ENCODE measurements at regions not wholly inside any gene's neighbourhood (a gene's known extent, or its start where the extent isn't known, plus 50 kb on each side); places are given as distances from the start of the nearest gene placed in this dataset.

GRCh38 chr9:25421560-25421959 is 256.7 kb downstream of the TUSC1 start:
- no peaks in the 10 kb centered on the region for H3K27me3 ChIP-seq (ENCODE audit: control insufficient read depth, insufficient read depth, low read length)
- peaks cover 1% of the 10 kb centered on the region for H3K9me3 ChIP-seq (ENCODE audit: control insufficient read depth, insufficient read depth, low read length)
- no peak for DNase-seq (ENCODE audit: low read depth in 4 of 6, low spot score in 6 of 6)
- no peak overlapping the region for H3K27ac ChIP-seq (ENCODE audit: low read depth, low read length)
- no peaks in the 10 kb centered on the region for H3K36me3 ChIP-seq (ENCODE audit: control insufficient read depth, insufficient read depth, low read length)
- no CpG with 5 or more reads among the region's 1 CpG for WGBS (ENCODE audit: insufficient coverage)
- no peak overlapping the region for H3K4me3 ChIP-seq (ENCODE audit: low read depth, low read length)
- H3K4me1 ChIP-seq (ENCODE audit: control insufficient read depth, insufficient read depth, low read length): no peaks in the 10 kb centered on the region

- Histone ChIP-seq H3K27ac (ENCODE audit: low read depth, low read length) (no peak overlapping the region), H3K4me1 (ENCODE audit: control insufficient read depth, insufficient read depth, low read length) (no peaks in the 10 kb centered on the region), H3K27me3 (ENCODE audit: control insufficient read depth, insufficient read depth, low read length) (no peaks in the 10 kb centered on the region), H3K9me3 (ENCODE audit: control insufficient read depth, insufficient read depth, low read length) (no peaks in the 10 kb centered on the region), H3K4me3 (ENCODE audit: low read depth, low read length) (no peak overlapping the region), H3K36me3 (ENCODE audit: control insufficient read depth, insufficient read depth, low read length) (no peaks in the 10 kb centered on the region)
- no peak for DNase-seq (ENCODE audit: low read depth in 4 of 6, low spot score in 6 of 6)
Observed at GRCh38 chr9:25418974-25419373, 259.3 kb downstream of the TUSC1 start.

GRCh38 chr9:25415718-25416117 is 262.5 kb downstream of the TUSC1 start:
- peak in 2 of 6 donors; percentile 33 to 63 for DNase-seq (ENCODE audit: low read depth in 4 of 6, low spot score in 6 of 6)
- no peaks in the 10 kb centered on the region for H3K27me3 ChIP-seq (ENCODE audit: control insufficient read depth, insufficient read depth, low read length)
- no peak overlapping the region for H3K27ac ChIP-seq (ENCODE audit: low read depth, low read length)
- H3K36me3 ChIP-seq (ENCODE audit: control insufficient read depth, insufficient read depth, low read length): no peaks in the 10 kb centered on the region
- H3K4me1 ChIP-seq (ENCODE audit: control insufficient read depth, insufficient read depth, low read length): no peaks in the 10 kb centered on the region
- no peak overlapping the region for H3K4me3 ChIP-seq (ENCODE audit: low read depth, low read length)
- no peaks in the 10 kb centered on the region for H3K9me3 ChIP-seq (ENCODE audit: control insufficient read depth, insufficient read depth, low read length)
- WGBS (ENCODE audit: insufficient coverage): no CpG with 5 or more reads among the region's 1 CpG

- H3K27me3 ChIP-seq (ENCODE audit: control insufficient read depth, insufficient read depth, low read length): no peaks in the 10 kb centered on the region
- no peak overlapping the region for H3K4me3 ChIP-seq (ENCODE audit: low read depth, low read length)
- peak in 2 of 6 donors; percentile 54 to 67 for DNase-seq (ENCODE audit: low read depth in 4 of 6, low spot score in 6 of 6)
- no peaks in the 10 kb centered on the region for H3K9me3 ChIP-seq (ENCODE audit: control insufficient read depth, insufficient read depth, low read length)
- no CpG with 5 or more reads among the region's 1 CpG for WGBS (ENCODE audit: insufficient coverage)
- no peak overlapping the region for H3K27ac ChIP-seq (ENCODE audit: low read depth, low read length)
- no peaks in the 10 kb centered on the region for H3K36me3 ChIP-seq (ENCODE audit: control insufficient read depth, insufficient read depth, low read length)
- no peaks in the 10 kb centered on the region for H3K4me1 ChIP-seq (ENCODE audit: control insufficient read depth, insufficient read depth, low read length)
Observed at GRCh38 chr9:25412646-25413045, 265.6 kb downstream of the TUSC1 start.

- Histone ChIP-seq H3K27ac (ENCODE audit: low read depth, low read length) (no peak overlapping the region), H3K27me3 (ENCODE audit: control insufficient read depth, insufficient read depth, low read length) (no peaks in the 10 kb centered on the region), H3K9me3 (ENCODE audit: control insufficient read depth, insufficient read depth, low read length) (no peaks in the 10 kb centered on the region), H3K4me3 (ENCODE audit: low read depth, low read length) (no peak overlapping the region), H3K4me1 (ENCODE audit: control insufficient read depth, insufficient read depth, low read length) (no peaks in the 10 kb centered on the region), H3K36me3 (ENCODE audit: control insufficient read depth, insufficient read depth, low read length) (no peaks in the 10 kb centered on the region)
- DNase-seq (ENCODE audit: low read depth in 4 of 6, low spot score in 6 of 6): no peak
Observed at GRCh38 chr9:25397746-25398145, 280.5 kb downstream of the TUSC1 start.

GRCh38 chr9:25396828-25397227 is 281.4 kb downstream of the TUSC1 start:
- Histone ChIP-seq H3K4me1 (ENCODE audit: control insufficient read depth, insufficient read depth, low read length) (no peaks in the 10 kb centered on the region), H3K27ac (ENCODE audit: low read depth, low read length) (no peak overlapping the region), H3K36me3 (ENCODE audit: control insufficient read depth, insufficient read depth, low read length) (no peaks in the 10 kb centered on the region), H3K27me3 (ENCODE audit: control insufficient read depth, insufficient read depth, low read length) (no peaks in the 10 kb centered on the region), H3K9me3 (ENCODE audit: control insufficient read depth, insufficient read depth, low read length) (no peaks in the 10 kb centered on the region), H3K4me3 (ENCODE audit: low read depth, low read length) (no peak overlapping the region)
- no peak for DNase-seq (ENCODE audit: low read depth in 4 of 6, low spot score in 6 of 6)

- no CpG with 5 or more reads among the region's 1 CpG for WGBS (ENCODE audit: insufficient coverage)
Observed at GRCh38 chr9:25381141-25381540, 297.1 kb downstream of the TUSC1 start.

GRCh38 chr9:25377039-25377438 is 301.2 kb downstream of the TUSC1 start:
- no peak for DNase-seq (ENCODE audit: low read depth in 4 of 6, low spot score in 6 of 6)
- no peaks in the 10 kb centered on the region for H3K36me3 ChIP-seq (ENCODE audit: control insufficient read depth, insufficient read depth, low read length)
- H3K9me3 ChIP-seq (ENCODE audit: control insufficient read depth, insufficient read depth, low read length): no peaks in the 10 kb centered on the region
- no peak overlapping the region for H3K27ac ChIP-seq (ENCODE audit: low read depth, low read length)
- H3K27me3 ChIP-seq (ENCODE audit: control insufficient read depth, insufficient read depth, low read length): no peaks in the 10 kb centered on the region
- no peak overlapping the region for H3K4me3 ChIP-seq (ENCODE audit: low read depth, low read length)
- H3K4me1 ChIP-seq (ENCODE audit: control insufficient read depth, insufficient read depth, low read length): peaks cover 4% of the 10 kb centered on the region
- WGBS (ENCODE audit: insufficient coverage): 93% methylated on average over 10 of the region's 10 CpGs

More at GRCh38 chr9:25381141-25381540, 297.1 kb downstream of the TUSC1 start:
- Histone ChIP-seq H3K27ac (ENCODE audit: low read depth, low read length) (no peak overlapping the region), H3K4me3 (ENCODE audit: low read depth, low read length) (no peak overlapping the region), H3K36me3 (ENCODE audit: control insufficient read depth, insufficient read depth, low read length) (no peaks in the 10 kb centered on the region), H3K9me3 (ENCODE audit: control insufficient read depth, insufficient read depth, low read length) (no peaks in the 10 kb centered on the region), H3K4me1 (ENCODE audit: control insufficient read depth, insufficient read depth, low read length) (peaks cover 4% of the 10 kb centered on the region), H3K27me3 (ENCODE audit: control insufficient read depth, insufficient read depth, low read length) (no peaks in the 10 kb centered on the region)
- no peak for DNase-seq (ENCODE audit: low read depth in 4 of 6, low spot score in 6 of 6)

GRCh38 chr9:25374281-25374680 is 304.0 kb downstream of the TUSC1 start:
- Histone ChIP-seq H3K4me3 (ENCODE audit: low read depth, low read length) (no peak overlapping the region), H3K27me3 (ENCODE audit: control insufficient read depth, insufficient read depth, low read length) (no peaks in the 10 kb centered on the region), H3K9me3 (ENCODE audit: control insufficient read depth, insufficient read depth, low read length) (no peaks in the 10 kb centered on the region), H3K27ac (ENCODE audit: low read depth, low read length) (no peak overlapping the region), H3K4me1 (ENCODE audit: control insufficient read depth, insufficient read depth, low read length) (peaks cover 4% of the 10 kb centered on the region), H3K36me3 (ENCODE audit: control insufficient read depth, insufficient read depth, low read length) (no peaks in the 10 kb centered on the region)
- no peak for DNase-seq (ENCODE audit: low read depth in 4 of 6, low spot score in 6 of 6)
- WGBS (ENCODE audit: insufficient coverage): 100% methylated on average over 1 of the region's 1 CpG

GRCh38 chr9:25366906-25367305 is 311.3 kb downstream of the TUSC1 start:
- Histone ChIP-seq H3K4me3 (ENCODE audit: low read depth, low read length) (no peak overlapping the region), H3K4me1 (ENCODE audit: control insufficient read depth, insufficient read depth, low read length) (no peaks in the 10 kb centered on the region), H3K36me3 (ENCODE audit: control insufficient read depth, insufficient read depth, low read length) (no peaks in the 10 kb centered on the region), H3K27ac (ENCODE audit: low read depth, low read length) (no peak overlapping the region), H3K9me3 (ENCODE audit: control insufficient read depth, insufficient read depth, low read length) (no peaks in the 10 kb centered on the region), H3K27me3 (ENCODE audit: control insufficient read depth, insufficient read depth, low read length) (no peaks in the 10 kb centered on the region)
- WGBS (ENCODE audit: insufficient coverage): no CpG with 5 or more reads among the region's 1 CpG
- DNase-seq (ENCODE audit: low read depth in 4 of 6, low spot score in 6 of 6): peak in 2 of 6 donors; percentile 27 to 80
